Activated CD8-positive, alpha-beta memory T cell treated with anti-CD3 and anti-CD28 coated beads, Interleukin-2, amount 50 U/mL, for 4 hours (primary cell): ENCODE measurements at regions not wholly inside any gene's neighbourhood (a gene's known extent, or its start where the extent isn't known, plus 50 kb on each side); places are given as distances from the start of the nearest gene placed in this dataset.
"Not testable (repeated sequence)": the region's sequence is repeated elsewhere in the genome, so short reads cannot be mapped to it uniquely, and the experiment has no call there.

ENCODE experiments used
- DNase-seq: peaks from one replicate; pipeline ENCODE4 v3.0.0-alpha.2; 2020

DNA sequence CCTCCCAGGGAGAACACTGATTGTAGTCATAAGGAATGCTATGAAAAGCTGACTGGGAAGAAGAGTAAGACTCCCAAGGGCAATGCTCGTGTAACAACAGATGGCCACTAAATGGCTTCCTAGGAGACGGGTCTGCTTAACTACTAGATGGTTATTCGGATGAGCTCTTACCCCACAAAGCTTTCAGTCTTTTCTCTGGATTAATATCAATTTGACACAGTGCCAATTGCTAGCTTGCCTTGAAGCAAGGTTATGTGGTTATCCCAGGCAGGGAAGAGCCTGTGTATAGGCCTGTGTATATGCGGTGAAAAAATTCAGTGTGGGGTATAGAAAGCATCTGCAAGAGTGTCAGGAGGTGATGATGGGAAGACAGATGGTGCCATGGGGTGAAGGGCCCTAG lies 86.4 kb upstream of the NOX3 start:
- DNase-seq, result no peak

DNA sequence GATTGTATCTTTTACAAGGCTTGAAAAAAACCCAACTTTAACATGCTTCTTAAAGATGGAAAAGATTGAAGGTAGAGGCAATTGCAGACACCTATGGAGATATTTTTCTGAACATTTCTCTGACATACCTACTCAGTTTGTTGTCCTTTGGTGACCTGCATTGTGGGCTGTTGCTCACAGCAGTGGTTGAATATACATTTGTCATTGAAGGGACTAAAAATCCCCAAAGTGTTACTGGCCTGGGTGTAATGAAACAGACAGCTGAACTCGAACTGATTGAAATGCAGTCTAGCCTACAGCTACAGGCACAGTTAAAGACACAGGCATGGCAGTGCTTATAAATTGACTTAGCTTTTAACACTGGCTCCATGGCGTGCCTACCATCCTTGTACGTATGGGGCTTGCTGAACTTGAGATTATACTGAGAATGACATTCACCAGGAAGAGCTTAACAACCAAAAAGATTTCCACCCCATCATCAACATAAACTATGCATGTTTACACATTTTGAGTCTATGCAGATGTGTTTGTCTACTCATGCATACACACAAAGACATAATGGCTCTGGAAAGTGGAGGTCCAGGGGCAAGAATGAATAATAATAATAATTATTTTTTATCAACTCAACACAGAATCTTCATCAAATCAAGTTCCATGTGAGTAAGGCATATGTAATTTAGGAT lies 83.2 kb upstream of the NOX3 start:
- no peak for DNase-seq

DNA sequence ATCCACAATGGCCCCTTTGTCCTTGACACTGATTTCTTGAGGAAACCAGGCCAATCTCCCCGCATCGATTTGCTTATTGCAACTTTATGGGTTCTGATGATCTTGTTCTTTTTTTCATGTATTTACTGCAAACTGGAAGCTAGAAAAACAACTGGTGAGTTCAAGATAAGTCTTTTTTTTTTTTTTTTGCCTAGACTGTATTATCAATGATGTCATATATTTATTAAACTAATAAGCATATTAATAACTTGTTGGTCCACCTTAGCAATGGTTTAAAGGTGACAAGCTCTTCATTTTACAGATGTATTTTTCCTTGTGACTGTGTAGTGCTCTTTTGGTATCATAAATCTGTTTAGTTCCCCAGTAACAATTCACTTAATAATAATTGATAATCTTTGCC lies 79.0 kb upstream of the NOX3 start:
- no peak for DNase-seq

DNA sequence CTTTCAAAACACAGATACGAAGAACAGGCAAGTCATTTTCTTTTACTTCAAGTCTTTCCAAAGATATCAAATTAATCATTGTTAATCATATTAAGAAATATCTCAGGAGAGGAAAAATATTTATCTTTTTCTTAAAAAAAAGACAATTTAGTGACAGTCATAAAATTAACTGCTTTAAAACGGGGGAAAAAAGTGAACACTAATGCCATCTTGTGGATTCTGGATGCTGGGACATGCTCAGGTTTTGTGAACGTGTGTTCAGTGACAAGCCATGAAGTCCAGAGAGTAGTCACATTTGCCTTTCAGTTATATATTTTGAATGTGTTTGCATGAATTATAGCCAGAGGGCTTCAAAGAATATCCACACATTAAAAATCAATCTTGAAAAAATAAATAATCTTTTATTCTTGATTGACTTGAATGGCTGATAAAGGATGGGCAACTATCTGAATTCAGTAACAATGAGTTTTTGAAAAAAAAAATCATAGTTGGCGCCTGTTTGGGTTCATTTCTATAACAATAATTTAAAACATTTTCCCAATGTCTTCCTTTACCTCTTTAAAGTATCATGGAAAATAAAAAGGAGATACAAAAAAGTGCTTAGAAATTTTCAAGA lies 74.7 kb upstream of the NOX3 start:
- no peak for DNase-seq

DNA sequence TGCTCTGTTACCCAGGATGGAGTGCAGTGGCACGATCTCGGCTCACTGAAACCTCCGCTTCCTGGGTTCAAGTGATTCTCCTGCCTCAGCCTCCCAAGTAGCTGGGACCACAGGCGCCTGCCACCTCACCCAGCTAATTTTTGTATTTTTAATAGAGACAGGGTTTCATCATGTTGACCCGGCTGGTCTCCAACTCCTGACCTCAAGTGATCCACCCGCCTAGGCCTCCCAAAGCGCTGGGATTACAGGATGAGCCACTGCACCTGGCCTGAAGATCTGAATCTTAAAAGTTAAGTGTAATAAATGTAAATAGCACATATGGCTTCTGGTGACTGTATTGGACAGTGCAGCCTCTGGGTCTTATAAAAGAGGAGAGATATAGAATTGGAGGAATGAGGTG lies 74.2 kb upstream of the NOX3 start:
- DNase-seq, result not testable (repeated sequence)

DNA sequence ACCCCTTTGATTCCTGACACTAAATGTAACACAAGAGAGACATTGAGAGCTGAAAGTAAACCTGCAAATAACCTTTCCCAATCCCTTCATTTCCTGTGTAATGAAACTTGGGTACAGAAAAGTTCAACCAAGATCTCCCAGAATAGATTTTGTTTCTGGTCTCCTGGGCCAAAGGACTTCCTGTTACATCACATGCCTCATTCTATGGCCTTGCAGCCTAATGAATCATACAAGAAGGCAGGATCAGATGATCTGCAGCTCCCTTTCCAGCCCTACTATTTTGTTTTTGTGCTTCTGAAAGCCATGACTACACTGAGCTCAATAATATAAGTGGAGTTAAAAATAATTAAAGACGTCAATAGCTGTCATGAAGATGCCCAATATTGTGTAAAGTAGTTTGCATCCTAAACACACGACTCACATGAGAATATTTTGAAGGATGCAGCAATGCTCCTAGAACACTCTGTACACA lies 73.4 kb upstream of the NOX3 start:
- no peak for DNase-seq

DNA sequence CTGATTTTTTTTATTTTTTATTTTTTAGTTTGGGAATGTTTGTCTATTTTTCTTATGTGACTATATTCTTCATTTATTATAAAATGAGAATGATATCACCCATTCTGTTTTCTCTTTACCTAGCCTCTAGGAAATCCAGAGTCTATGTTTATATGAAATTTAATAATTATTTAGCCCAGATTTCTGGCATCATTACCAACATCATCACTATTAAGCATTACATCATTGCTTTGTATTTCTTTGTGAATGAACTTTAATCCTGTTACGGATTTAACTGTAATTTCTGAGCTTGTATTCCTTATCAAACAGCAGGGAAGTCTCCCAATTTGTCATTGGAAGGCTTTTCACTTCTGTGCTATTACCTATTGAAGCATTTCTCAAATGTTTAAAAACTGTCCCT lies 72.7 kb upstream of the NOX3 start:
- no peak for DNase-seq

DNA sequence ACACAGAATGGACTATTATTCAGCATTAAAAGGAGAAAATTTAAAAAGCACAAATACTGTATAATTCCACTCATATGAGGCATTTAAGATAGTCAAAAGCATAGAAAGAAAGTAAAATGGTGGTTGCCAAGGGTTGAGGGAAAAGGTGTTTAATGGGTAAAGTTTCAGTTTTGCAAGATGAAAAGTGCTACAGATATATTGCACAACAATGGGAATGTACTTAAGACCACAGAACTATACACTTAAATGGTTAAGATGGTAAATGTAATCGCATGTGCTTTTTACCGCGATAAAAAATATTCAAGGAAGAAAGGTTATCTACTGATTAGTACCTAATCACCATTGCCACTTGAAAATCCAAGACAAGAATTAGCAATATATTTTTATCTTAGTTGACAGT lies 71.8 kb upstream of the NOX3 start:
- no peak for DNase-seq

DNA sequence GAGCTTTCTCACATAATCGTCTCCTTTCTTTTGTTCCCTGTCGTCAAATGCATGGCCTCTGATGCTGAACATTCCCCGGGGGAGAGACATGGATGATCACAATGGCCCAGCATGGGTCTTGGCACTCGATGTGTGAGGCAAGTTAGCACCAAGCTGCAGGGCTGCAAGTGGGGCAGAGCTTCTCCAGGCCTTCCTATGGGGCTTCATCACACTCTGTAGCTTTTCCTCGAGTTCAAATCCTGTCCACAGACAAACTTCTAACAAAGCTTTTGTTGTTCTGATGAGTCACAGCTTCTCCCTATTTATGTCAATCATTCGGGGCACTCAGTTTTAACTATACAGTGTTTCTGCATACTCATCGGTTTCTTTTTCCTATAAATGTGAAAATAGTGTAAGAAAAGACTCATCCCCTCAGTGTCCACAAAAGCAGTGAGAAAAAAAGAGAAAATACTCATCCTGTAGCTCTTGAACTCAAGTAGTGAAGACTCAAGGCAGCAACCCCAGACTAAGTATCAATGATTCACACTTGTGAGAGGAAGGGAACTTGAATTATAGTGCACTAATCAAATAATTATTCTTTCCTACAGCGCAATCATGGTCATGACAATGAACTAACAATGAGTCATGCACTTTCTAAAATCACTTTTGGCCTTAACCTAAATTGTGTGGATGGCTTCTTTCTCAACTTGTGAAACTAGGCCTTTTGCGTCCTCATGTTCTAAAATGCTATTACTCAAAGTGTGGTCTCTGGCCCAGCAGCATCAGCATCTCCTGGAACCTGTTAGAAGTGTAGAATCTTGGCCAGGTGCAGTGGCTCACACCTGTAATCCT lies 68.4 kb upstream of the NOX3 start:
- no peak for DNase-seq

DNA sequence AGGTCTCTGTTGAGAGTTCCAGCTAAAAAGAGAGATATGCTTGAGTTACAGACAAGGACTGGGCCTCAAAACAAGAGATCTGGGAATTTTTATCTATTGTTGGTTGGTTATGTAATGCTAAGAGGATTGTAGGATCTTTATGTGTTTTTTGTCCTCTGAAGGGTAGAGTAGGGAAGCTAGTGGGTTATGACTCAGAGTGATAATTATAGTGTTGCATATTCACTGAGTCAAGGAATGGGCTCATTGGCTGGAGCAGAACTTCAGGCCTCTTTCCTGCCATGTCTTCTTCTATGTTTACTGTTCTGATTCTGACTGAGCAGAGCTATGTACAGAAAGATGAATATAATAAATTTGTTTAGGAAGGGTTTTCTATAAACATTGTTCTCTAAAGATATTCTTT lies 66.1 kb upstream of the NOX3 start:
- DNase-seq, result no peak

DNA sequence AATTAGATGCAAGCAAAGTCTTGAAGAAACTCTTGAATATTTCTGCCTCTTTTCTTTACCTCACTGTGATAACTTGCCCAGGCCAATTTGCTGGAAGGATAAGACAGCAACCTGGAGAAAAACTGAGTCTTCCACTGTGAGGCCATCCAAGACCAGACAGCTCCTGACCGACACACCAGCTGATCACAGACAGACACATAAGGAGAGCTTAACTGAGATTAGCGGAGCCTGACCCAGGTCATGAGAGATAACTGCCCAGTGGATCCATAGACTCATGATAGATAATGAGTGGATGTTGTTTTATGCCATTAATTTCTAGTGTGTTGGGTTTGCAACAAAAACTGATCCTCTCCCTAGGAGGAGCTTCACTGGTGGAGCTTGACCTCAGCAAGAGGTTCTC lies 64.4 kb upstream of the NOX3 start:
- no peak for DNase-seq

DNA sequence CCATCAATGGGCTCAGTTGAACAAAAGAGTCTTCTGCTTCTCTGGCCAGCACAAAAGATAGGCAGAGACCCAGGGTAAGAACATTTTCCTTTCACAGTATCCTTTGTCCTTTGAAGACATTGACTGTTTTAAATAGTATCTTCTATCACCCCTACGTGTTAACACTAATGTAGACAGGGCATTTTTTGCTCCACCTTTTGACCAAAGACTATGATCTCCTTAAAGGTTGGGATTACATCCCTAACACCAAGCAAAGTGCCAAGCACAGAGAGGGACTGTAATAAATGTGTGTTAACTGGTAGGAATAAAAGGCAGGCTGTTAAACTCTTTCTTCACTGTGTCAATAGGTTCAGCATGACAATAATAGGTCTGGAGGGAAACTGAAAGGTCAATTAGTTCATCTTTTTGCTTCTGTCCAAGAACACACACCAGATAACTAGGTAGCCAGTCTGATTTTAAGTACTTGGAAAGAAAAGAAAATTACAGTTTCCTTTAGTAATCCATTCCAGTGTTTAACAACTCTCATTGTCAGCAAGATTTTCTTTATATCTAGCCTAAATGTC lies 63.6 kb upstream of the NOX3 start:
- no peak for DNase-seq

DNA sequence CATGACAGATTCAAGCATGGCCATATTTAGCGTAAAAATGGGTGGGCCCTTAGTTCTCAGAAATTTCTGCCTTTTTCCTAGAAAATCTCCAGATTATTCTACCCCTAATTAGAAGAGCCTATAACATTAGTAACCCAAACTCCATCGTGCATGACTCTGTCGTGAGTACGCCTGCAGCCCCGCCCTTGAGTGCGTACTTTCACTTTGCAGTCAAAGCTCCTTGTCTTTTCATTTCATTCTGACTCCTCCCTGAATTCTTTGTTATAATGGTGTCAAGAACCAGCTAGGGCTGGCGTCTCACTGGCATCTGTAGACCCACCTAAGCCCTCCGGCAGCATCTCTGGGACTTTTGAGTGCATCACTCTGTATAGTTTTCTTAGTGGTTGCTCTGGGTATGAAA lies 61.7 kb upstream of the NOX3 start:
- DNase-seq, result no peak

DNA sequence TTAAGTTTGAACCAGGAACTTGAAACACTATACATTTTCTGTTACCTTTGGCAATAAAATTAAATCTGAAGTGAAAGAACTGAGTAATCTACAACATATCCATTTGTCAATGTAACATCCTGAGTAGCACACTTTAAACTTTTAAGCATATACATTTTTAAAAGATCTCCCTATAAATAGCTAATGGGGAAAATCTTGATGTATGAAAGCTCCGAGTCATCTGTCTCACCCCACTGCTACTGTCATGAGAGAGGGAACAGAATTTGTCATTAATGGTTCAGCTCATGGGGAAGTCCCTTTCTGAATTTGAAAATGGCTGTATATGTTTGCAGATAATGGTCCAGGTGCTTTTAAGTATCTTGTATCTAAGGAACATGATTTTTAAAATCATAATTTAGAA lies 55.2 kb upstream of the NOX3 start:
- DNase-seq, result no peak

DNA sequence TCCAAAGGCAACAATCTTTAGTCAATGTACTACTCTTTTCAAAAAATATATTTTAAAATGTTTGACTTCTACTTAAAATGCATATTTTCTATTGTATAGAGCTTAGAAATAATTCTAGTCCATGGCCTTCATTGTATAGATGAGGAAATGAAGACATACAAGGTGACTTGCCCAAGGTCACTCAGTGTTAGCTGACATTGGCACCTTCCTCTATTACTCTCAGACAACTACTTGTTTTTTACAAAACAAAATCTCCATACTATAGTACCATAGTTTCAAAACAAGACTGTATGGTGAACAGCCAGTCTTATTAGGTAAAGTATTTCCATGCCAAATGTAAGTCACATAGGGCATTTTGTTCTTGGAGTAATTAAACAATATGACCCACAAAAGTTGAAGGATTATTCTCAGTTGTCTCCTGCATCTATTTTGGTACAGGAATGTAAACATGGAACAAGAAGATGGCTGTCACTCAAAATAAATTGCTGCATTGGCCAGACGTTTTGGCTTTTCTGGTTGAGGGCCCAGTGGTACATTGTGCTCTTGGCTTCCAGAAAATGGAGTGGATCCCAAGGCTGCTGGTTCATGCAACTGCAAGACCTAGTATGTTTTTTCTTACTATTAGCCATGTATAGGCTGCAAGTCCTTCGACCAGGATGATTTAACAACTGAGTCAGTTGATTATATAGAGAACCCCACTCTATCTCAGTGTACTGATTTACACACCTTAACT lies 54.3 kb upstream of the NOX3 start:
- no peak for DNase-seq

DNA sequence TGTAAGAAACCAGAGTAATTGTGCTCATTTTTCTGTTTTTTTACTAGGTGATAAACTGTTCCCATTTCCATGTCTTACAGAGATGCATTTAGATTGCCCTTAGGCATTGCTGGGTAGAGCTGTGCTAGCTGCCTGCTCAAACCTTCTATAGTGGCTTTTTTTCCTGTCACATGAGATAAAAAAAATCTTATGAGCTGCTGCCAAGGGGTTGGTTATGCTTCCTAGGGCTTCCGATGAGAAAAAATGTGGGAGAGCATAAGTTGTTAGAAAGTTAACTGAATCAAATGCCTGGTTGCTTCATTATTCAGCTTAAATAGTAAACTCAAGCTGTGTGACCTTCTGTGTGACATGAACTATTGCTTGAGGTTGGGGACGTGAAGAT lies 50.0 kb upstream of the NOX3 start:
- DNase-seq, result no peak
